ENCODE measurements at regions not wholly inside any gene's neighbourhood (a gene's known extent, or its start where the extent isn't known, plus 50 kb on each side); places are given as distances from the start of the nearest gene placed in this dataset.

DNA sequence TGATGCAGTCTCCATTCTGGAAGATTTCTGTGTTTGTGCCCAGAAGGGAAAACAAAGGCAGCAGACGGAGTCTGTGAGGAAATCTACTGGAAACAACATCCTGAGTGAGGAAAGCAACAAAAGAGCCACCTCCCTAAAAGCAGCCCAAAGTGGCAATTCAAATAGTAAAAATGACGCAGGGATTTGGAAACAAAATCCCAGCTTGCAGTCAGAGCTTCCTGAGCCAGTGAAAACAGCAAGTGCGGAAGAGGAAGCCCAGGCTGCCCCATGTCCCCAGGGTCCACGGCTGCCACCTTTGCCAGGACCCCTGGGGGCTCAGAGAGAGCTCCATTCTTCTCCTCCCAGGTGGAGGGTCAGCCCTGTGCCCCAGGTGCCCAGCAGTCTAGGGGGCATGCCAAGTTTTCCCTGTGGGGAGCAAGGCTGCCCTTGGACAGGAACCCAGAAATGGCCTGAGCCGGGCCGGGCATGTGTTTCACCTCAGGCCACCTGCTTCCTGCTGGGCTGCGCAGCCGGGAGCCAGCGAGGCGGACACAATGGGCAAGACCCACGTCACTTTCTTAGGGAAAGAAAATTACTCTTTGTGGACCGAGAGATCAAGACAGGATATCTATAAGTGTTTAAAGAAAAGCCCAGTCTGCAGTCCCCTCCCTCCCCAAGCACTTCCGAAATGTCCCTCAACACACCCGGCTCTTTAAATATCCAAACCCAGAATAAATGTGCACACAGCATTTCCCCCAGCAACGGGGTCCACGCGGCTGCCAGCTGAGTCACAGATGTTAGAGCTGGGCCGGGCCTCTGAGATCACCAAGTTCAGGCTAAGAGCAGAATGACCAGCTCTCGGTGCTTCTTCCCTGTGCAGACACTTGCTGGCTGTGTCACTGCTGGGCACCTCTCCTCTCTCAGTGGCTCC lies 231.1 kb downstream of the ARHGAP12 start:
- H2BK20ac ChIP-seq (ENCODE audit: low read depth, low read length): peak overlapping the region; percentile 76
- intact Hi-C loops (cut with micrococcal nuclease): no loop called here

More for the DNA sequence above, 231.1 kb downstream of the ARHGAP12 start:
- Histone ChIP-seq H3K14ac (replicated peaks; ENCODE audit: low read depth, low read length) (peak overlapping the region; percentile 70; the same call in 1 of the 2 replicates), H3K9me1 (ENCODE audit: insufficient read depth, low read length) (peaks cover 13% of the 10 kb centered on the region), H4K91ac (ENCODE audit: insufficient read depth, low read depth, low read length) (peak overlapping the region; percentile 63), H3K23ac (ENCODE audit: low read depth, low read length) (peak overlapping the region; percentile 63; the same call in 1 of the 2 replicates), H3K4me3 (ENCODE audit: insufficient read depth, low read depth, low read length) (no peak overlapping the region), H3K9me3 (ENCODE audit: control insufficient read depth, insufficient read depth, low read length) (no peaks in the 10 kb centered on the region), H2BK15ac (ENCODE audit: low read depth, low read length) (peak overlapping the region; percentile 76; the same call in 2 of the 3 replicates), H3K56ac (ENCODE audit: extremely low read depth, insufficient read depth, low read length) (0 out of 2 replicates have a peak overlapping the region, but pooled peaks have one; percentile 27), H3K4me2 (ENCODE audit: low read depth, low read length) (peak overlapping the region; percentile 69), H2AK5ac (ENCODE audit: low read depth, low read length) (peak overlapping the region; percentile 23; the same call in 1 of the 2 replicates), H2BK120ac (ENCODE audit: low read depth, low read length) (peak overlapping the region; percentile 83), H4K8ac (ENCODE audit: low read depth in 2 of 2, low read length in 2 of 2) (peak overlapping the region; percentile 48 to 89), H2AK9ac (replicated peaks; ENCODE audit: low read depth, low read length, poor library complexity) (peak overlapping the region; percentile 43), H3K18ac (ENCODE audit: low read depth, low read length) (peak overlapping the region; percentile 88), H3K4me1 (ENCODE audit: control insufficient read depth, insufficient read depth, low read length) (peaks cover 30% of the 10 kb centered on the region), H3K27ac (ENCODE audit: insufficient read depth, low read length) (peak overlapping the region; percentile 83), H4K20me1 (ENCODE audit: insufficient read depth, low read length) (no peaks in the 10 kb centered on the region), H4K5ac (ENCODE audit: low read depth, low read length) (peak overlapping the region; percentile 89), H2AFZ (replicated peaks; ENCODE audit: low read length, poor library complexity) (peak overlapping the region; percentile 89), H2BK5ac (ENCODE audit: low read depth, low read length, poor library complexity, severe bottlenecking) (peak overlapping the region; percentile 83), H3K79me1 (ENCODE audit: low read depth in 1 of 2, low read length in 2 of 2) (no peaks in the 10 kb centered on the region), H3K36me3 (ENCODE audit: control insufficient read depth, insufficient read depth, low read length) (no peaks in the 10 kb centered on the region), H3K4ac (ENCODE audit: low read depth, low read length) (peak overlapping the region; percentile 69), H3K27me3 (ENCODE audit: control insufficient read depth, insufficient read depth, low read length) (no peaks in the 10 kb centered on the region), H3K9ac (ENCODE audit: low read depth, low read length) (peak overlapping the region; percentile 21; the same call in 1 of the 2 replicates)
- BruUV-seq (replicated peaks): no TSS peak
- TF ChIP-seq FOS (IDR thresholded peaks at IDR 0.05; ENCODE audit: low read depth, low read length) (0 out of 2 replicates have a peak, but pooled peaks have one; percentile 25), RAD21 (IDR thresholded peaks at IDR 0.05; ENCODE audit: low read length) (peak; percentile 5; the same call in 1 of the 2 replicates), BHLHE40 (IDR thresholded peaks at IDR 0.05; ENCODE audit: low read depth, low read length) (peak; percentile 21; the same call in 1 of the 2 replicates), ELK1 (IDR thresholded peaks at IDR 0.05; ENCODE audit: borderline replicate concordance, low read depth, low read length) (no peak), MAFK (IDR thresholded peaks at IDR 0.05; ENCODE audit: low read depth, low read length) (peak; percentile 58), MXI1 (IDR thresholded peaks at IDR 0.05; ENCODE audit: borderline replicate concordance, low read depth, low read length) (peak; percentile 28; the same call in 1 of the 2 replicates)
- in situ Hi-C loops (cut with MboI; ENCODE audit: low sequenced_read_pairs) (no loop called here), dilution Hi-C loops (cut with HindIII; ENCODE audit: low sequenced_read_pairs, unreplicated experiment) (no loop called here)
- POLR2A ChIA-PET (ENCODE audit: unreplicated experiment): interaction anchor here (0.6 kb wide), 1 partner anchor 172 kb away, joined by 3 read pairs; no protein-coding TSS in a partner anchor
- ATAC-seq (ENCODE audit: low read depth) (peak; percentile 83), DNase-seq (peak; percentile 85)
- CTCF ChIA-PET: interaction anchor here (0.6 to 1.2 kb wide), 2 partner anchors 101 to 945 kb away, joined by 3 to 4 read pairs; no protein-coding TSS in a partner anchor
- 20% methylated on average over 7 of the region's 19 CpGs; no CpG with 5 or more reads in 1 of the 2 experiments for WGBS, 2 experiments (ENCODE audit: extremely low coverage in 2 of 2, insufficient read length in 1 of 2)
